GM21825 (cell line): ENCODE measurements at regions not wholly inside any gene's neighbourhood (a gene's known extent, or its start where the extent isn't known, plus 50 kb on each side); places are given as distances from the start of the nearest gene placed in this dataset.

Experiments used
- ATAC-seq: cut with Tn5 transposase; IDR thresholded peaks from one replicate; pipeline ENCODE4 v1.9.1; 2021; ENCODE audit warnings: mild to moderate bottlenecking, moderate library complexity; ENCODE audit not compliant: unreplicated experiment

DNA sequence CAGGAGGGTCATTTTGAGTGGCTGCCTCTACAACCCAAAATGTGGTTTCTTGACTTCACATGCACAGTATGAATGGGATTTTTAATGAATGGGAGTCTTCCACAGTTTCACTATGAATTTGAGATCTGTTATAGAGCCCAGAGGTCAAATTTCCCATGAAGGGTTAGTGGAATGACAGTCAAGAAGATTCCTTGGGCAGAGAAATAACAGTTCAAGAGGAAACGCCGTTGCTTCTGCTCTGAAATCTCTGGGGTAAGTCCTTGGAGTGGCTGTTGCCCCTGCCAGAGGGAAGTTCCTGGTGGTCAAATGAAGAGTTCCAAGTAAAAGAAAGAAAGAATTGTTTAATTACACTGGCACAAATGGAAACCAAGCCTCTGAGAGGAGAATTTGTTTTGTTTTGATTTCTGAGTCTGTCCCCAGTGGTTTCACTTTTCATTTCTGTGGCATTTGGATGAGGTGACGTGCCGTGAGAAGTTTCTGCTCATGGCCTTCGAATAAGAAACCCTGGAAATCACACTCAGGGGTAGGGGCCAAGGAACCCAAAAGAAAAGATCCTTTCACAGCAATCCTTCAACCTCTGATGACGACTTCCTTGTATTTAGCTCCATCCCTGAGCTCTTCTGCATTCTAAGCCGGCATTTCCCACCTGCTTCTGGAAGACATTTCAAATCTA lies 77.5 kb upstream of the IL12A start:
- peak; percentile 77 for ATAC-seq

DNA sequence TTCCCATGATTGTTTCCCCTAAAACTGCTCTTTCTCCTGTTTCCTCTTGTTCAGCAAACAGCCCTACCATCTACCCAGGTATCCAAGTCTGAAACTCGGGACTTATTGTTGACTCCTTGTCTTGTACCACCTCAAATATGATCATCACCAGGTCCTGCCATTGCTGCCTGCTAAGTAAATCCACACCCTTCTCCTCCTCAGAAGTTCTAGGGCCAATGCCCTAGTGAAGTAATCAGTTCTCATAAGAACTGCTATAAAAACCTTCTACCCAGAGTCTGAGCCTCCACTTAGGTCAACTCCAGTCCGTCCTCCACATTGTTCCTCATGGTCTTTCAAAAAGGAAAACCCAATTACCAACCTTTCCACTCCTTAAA lies 77.0 kb upstream of the IL12A start:
- no peak for ATAC-seq

DNA sequence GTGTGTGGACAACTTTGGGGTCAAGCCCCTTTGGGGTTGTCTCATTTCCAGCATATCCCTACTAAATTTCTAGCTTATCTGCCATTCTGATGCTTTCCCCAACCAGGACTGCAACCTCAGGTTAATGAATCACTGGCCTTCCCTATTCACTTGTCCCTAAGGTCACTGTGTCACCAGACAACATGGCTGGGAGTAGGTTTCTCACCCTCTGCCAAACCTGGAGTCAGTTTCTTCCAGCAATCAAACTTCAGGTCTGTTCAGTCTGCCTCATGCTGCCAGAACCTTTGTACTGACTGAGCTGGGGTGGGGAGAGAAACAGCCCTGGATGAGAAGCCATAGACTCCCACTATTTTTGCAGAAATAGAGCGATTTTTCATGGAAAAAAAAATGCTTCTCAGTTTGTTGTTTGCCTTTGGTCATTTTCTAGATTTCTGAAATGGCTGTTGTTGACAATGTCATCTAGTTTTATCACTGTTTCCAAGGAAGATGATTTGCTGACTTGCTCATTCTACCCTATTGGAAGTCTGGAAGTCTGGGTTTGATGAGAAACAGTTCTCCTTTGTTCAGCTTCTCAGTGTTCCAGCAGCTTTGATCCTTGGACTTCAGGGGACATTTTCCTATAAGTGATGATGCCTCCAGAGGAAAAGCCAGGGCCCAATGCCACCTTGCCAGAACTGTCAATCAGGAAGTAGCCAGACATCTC lies 74.8 kb upstream of the IL12A start:
- ATAC-seq = no peak

DNA sequence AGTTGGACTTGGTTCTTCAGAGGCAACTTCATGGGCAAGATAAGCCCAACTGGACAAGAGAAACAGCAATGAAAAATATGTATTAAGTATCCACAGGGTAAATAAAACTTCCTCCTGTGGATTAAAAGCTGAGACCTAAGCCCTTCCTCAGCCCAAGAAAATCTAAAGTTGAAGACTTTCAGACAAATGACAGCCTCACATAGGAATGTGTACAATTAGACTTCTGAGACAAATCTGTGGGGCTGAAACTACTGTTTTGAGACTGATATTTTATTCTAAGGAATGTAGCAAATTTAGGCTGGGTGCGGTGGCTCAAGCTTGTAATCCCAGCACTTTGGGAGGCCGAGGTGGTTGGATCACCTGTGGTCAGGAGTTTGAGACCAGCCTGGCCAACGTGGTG lies 74.2 kb upstream of the IL12A start:
- ATAC-seq = no peak

DNA sequence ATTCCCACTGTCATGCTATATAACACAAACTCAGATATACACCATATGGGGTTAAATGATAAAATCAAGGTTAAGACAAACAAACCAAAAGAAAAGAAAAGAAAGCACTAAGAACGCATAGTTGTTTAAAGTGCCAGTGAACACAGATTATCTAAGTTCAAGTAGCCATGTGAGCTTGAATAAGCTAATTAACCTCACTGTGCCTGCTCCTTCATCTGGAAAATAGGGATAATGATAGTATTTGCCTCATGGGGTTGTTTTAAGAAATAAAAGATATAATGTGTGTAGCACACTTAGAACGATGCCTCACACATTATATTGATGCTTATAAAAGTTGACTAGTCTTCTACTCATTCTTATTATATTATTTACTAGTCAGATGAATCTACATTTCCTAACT lies 72.6 kb upstream of the IL12A start:
- ATAC-seq = no peak

DNA sequence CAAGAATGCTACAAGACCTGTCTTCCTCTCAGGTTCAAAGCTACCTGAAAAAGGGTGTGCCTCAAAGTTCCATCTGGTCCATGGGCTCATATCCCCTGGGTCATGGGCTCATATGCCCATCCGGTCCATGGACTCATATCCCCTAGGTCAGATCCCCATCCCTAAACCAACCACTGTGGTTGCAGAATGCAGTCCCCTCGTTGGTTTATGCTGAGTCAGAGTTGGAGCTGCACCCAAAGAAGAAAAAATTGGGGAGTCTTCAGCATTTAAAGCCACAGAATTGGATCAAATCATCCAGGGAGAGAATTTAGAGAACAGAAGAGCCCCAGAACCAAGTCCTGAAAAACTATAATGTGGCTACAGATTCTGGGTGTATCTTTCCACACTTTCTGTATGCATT lies 71.5 kb upstream of the IL12A start:
- ATAC-seq = no peak

DNA sequence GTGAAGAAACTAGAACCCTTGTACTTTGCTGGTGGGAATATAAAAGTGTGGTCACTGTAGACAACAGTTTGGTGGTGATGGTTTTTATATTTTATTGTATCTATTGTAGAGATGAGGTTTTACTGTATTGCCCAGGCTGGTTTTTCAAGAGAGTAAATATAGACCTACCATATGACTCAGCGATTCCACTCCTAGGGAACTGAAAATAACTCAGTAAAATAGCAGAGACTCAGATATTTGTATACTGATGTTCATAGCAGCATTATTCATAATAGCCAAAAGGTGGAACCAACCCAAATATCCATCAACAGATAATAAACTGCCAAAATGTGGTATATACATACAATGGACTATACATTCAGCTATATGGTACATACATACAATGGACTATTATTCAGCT lies 68.8 kb upstream of the IL12A start:
- peak; percentile 70 for ATAC-seq

DNA sequence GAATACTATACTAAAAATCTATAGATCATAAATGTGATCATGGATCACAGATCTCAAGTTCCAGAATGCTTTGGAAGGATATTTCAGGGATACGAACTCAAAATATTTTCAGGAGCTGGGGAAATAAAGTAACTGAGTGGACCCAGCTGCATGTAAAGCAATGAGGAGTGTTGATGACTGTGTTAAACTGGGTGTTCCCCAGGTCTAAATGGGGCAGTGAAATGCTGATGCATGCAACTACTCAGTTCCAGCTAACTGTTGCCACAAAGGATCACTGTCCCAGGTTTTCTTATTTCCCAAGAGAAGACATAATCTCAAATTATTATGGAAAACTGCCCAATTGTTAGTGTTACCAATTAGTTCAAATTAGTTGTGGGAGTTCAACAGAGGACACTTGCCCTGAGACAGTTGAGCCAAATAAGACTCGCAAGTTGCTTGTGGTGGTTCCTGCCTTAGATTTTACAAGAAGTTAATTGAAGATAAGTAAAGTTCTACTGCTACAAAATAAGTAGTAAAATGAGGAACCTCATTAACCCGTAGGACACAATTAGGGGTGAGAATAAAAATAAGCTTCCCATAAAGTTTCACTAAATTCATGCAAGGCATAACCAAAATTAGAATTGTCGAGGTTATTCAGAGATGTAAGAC lies 66.3 kb upstream of the IL12A start:
- ATAC-seq = no peak

GRCh38 chr3:159922861-159923312 lies 65.7 kb upstream of the IL12A start:
- peak; percentile 96 for ATAC-seq

DNA sequence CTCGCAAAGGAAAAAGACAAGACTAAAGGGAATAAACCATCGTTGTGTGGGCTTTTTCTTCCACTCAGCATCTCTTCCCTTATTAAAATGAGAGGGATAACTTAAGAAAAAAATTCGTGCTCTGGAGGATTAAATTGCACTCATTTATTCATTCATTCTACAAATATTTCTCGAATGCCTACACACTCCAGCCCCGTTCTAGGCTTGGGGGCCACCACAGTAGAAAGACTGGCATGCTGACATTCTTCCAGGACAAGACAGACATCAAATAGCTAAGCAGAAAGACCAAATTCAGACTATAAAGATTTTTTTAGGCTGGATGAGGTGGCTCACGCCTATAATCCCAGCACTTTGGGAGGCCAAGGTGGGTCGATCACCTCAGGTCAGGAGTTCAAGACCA lies 65.3 kb upstream of the IL12A start:
- no peak for ATAC-seq

GRCh38 chr3:159923956-159924355 lies 64.7 kb upstream of the IL12A start:
- no peak for ATAC-seq

DNA sequence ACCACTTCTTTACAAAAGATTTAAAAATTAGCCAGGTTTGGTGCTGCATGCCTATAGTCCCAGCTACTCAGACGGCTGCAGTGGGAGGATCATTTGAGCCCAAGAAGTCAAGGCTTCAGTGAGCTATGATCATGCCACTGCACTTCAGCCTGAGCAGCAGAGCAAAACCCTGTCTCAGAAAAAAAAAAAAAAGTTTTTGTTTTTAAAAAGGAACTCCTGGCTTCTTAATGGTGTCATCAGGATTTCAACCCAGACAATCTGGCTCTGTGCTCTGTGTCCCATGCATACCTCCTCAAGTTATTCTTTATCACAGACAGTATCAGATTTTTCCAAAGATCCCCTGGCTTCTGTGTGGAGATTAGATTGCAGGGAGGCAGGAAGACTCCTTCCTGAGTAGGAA lies 64.2 kb upstream of the IL12A start:
- ATAC-seq = no peak

DNA sequence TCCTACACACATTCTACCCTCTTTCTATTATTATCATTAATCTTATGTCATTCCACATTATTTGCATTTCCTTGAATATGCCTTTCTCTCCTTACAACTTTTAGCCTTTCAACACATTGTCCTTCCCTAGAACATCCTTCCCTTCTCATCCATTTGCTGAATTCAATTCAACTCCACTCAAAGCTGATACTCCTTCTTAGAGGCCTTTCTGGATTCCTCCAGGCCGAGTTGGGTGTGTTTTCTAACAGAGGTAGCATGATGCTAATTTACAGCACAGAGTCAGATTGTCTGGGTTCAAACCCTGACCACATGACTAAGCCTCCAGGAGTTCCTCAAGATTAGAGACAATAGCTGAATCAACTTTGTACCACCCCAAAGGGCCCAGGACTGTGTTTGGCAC lies 63.4 kb upstream of the IL12A start:
- ATAC-seq = no peak

GRCh38 chr3:159926573-159926972 lies 62.1 kb upstream of the IL12A start:
- ATAC-seq = no peak

DNA sequence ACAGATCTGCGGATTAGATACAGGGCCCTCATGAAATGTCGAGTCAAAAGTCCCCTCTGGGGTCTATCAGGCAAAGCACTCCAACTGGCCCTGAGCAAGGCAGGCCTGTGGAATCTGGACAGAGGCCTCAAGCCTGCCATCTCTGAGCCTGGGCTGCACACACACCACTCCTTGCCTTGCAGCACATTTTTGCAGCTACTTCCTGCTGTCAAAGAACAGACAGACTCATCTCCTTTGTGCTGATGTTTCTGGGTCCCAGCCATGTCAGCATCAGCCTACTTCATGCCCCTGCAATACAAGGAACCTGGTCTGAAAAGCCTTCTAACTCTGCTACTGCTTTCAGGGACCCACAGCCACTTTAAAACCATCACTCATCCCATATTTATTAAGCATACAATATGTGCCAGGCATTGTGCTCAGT lies 60.6 kb upstream of the IL12A start:
- no peak for ATAC-seq

DNA sequence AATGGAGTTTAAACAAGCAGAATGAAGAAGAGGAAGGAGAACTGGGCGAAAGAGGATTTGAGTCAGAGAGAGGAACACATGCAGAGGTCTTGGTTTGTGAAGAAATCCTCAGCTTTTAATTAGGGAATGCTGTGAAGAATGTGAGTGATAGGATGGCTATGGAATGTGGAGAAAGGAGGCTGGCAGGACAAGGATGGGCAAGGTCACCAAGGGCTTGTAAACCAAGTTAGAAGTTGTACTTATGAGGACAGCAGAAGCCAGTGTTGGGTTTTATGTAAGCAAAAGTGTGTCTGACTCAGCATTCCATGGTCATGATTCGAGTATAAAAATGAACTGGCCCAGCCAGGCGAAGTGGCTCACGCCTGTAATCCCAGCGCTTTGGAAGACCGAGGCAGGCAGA lies 60.0 kb upstream of the IL12A start:
- ATAC-seq = no peak

DNA sequence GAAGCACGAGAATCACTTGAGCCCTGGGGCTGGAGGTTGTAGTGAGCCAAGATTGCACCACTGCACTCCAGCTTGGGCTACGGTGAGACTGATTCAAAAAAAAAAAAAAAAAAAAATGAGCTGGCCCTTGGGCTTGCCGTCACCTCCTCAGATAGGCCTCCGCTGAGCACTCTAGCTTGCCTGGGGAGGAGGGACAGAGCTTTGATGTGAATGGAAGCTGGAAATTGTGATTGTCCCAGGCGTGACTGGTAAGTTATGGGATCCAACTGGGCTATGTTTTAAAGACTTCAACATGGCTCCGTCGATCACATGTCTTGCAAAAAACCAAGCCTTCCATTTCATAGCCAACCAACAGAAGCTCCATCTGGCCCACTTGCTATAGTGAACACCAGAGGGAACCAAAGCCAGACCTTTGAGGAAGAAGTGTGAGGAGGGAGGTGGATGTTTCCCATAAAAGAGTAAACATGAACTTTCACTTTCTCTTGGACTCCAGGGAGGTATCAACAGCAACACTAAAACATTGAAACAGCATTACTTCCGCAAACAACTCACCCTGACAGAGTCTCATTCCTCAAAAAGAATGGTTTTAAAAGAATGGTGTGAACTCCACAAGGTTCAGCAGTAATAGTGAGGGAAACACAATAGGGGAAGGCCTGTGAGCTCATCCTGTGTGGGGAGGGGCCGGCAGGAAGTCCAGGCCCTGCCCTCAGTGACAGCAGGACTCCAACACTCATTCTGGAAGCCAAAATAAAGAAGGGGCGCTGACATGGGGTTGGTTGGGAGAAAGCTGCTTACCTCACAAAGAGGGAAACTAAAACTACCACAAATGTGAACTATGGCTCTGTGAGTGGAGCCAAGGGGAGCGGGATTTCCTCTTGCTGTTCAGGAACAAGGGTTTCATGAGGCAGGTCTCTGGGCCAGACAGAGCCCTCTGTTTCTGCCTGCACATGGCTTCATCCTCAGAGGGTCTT lies 59.2 kb upstream of the IL12A start:
- ATAC-seq = peak; percentile 72

DNA sequence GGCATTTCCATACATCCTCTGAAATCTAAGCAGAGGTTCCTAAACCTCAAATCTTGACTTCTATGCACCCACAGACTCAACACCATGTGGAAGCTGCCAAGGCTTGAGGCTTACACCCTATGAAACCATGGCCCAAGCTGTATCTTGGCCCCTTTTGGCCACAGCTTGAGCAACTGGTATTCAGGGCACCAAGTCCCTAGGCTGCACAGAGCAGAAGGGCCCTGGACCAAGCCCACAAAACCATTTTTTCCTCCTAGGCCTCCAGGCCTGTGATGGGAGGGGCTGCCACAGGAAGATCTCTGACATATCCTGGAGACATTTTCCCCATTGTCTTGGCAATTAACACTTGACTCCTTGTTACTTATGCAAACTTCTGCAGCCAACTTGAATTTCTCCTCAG lies 54.4 kb upstream of the IL12A start:
- ATAC-seq = no peak

- no peak for ATAC-seq
These were observed 52.1 kb upstream of the IL12A start for GRCh38 chr3:159936541-159936940.

DNA sequence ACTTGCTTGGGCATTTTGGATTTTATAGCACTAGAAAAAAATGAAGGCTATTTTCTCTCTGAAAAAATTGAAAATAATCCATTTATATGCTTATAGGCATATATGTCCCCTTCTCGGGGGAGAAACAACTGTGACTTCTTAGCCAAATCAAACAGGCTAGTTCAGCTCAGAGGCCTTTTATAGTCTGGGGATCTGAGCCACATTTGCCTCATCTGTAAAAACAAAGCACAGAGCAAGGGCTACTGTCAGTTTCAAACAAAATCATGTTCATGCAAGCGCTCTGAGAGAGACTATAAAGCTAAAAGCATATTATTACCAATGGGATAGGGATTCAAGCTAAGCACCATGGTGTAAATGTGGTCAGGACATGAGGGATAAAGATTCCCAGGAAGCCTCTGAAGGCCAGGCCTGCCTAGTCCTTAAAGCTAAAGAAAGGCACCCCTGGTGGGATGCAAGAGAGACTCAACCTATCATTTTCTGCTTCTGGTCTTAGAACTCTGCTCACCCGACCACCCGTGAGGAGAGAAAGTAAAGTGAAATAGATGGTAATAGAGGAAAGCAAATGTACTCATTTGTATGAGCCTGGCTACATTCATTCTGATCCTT lies 51.0 kb upstream of the IL12A start:
- ATAC-seq = no peak

- no peak for ATAC-seq
These were observed 49.9 kb upstream of the IL12A start for GRCh38 chr3:159938714-159939113.
